HG03280 (cell line): ENCODE measurements at regions not wholly inside any gene's neighbourhood (a gene's known extent, or its start where the extent isn't known, plus 50 kb on each side); places are given as distances from the start of the nearest gene placed in this dataset.

ENCODE experiments used
- ATAC-seq: cut with Tn5 transposase; IDR thresholded peaks from one replicate; pipeline ENCODE4 v1.9.1; 2021; ENCODE audit warnings: mild to moderate bottlenecking, moderate library complexity; ENCODE audit not compliant: unreplicated experiment

DNA sequence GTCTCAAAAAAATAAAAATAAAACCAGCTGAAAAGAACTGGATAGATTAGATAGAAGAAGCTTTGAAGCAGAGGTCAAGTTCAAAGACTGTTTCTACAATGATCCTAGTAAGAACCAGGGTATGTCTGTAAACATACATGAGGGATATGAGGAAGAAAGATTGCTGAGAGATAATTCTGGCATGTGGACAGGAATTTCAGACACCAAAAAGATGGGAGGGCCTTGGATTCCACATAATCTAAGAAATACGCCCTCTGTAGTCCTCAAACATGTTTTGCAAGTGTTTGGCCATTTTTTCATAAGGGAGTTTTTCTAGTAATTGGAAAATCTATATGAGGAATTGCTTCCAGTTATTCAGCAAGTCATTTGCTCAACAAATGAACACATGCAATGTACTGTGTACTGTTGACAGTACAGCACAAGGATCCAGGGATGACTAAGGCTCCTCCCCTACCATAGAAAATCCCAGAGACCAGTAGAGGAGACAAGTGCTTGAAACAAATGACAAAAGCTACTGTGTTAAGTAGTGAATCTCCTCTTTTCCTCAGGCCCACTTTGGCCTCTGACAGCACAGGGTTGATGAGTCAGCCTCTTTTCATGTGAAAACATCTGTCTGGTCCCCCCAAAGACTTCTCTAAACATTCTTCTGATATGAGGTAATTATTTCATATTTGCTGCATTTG lies 795.9 kb downstream of the MAFB start:
- ATAC-seq: no peak

DNA sequence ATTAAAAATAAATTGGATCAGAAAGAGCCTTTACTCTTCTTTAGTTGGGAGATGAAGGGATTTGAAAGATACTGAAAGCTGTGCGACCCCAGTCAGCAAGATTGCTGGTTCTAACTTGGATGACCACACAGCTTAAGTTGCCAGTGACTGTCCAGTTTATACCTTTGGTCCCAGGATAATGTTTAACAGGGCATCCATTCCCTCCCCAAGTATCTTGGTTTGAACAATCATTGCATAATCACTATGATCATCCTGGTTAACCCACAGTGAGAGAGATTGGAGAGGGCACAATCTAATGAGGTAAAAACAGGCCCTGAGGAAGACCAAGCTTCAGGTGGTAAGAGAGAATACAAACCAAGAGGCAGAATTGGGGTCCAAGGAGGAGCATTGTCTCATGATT lies 798.3 kb downstream of the MAFB start:
- ATAC-seq: no peak

DNA sequence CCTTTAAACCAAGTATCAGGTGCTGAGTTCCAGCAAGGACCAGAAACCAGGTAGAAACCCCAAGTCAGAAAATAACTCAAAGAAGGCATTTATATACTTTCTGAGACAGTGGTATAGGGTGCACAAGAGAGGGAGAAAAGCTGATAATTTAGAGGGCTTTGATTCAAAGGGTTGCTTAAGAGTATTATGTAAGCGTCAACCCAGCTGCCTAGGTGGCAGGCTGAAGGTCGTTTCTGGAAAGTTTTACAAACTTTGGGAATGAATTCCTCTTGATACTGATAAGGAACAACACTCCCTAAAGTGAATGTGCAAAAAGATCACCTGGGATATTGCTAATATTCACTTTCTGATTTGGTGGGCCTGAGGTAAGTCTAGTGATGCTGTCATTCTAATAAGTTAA lies 800.7 kb downstream of the MAFB start:
- no peak for ATAC-seq

DNA sequence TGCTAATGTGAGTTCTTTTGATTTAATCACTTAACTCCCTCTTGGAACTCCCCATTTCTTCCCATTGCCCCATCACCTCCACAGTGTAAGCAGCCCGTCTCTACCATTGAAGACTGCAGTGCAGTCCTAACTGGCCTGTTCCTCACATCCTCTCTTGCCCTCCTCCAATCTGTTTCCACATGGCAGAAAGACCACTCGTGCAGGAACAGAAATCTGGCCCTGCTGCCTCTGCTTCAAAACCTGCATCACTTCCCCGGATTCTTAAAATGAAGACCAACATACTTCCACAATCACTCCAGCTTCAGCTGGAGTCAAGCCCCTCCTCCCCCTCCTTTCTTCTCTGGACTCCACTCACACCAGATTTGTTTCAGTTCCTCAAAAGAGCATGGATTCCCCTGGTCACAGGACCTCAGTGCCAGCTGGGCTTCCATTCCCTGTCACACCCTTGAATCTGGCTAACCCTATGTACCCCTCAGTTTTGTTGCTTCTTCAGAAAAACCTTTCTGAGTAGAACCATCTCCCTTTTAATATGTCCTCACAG lies 802.3 kb downstream of the MAFB start:
- no peak for ATAC-seq

DNA sequence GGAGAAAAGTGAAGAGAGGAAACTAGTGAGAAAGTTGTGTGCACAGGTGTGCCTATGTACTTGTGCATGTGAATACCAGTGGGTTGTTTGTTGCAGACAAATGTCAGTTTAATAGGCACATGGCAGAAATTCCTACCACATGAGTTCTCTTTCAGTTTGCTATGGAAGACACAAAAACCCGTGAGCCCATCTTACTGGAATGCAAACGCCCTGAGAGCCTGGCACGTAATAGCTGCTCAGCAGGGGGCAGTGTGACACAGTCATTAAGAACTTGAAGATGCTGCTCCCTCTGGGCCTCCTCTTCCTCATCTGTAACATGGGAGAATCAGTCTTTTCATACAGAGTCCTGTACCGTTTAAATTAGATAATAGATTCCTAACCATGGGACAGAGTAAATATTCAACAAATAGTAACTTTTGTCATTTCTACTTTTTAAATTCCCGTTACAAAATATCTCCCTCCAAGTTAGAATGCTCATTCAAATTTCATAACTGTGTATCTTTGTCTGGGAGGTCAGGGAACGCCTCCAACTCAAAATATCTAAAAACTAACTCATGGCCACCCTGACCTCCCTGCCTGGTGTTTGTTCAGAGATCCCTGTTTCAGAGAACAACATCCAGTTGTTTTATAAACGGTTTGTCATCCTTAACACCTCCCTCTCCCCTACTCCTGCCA lies 802.9 kb downstream of the MAFB start:
- no peak for ATAC-seq

DNA sequence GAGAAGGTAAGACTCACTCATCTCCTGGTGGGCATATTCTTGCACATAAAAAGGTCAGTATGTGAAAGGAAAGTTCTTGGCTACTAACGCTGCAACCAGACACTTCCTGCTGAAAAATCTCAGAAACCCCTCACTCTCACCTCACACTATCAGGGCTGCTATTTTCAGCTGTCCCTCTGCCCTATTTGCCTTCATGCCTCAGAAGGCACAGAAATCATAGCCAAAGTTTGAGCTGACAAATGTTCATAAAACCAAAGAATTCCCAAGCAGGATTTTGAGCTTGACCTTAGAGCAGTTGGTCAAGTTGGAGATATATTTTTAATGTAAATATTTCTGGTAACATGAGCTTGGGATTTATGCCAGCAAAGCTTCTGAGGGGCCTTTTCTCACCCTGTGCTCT lies 806.2 kb downstream of the MAFB start:
- no peak for ATAC-seq

DNA sequence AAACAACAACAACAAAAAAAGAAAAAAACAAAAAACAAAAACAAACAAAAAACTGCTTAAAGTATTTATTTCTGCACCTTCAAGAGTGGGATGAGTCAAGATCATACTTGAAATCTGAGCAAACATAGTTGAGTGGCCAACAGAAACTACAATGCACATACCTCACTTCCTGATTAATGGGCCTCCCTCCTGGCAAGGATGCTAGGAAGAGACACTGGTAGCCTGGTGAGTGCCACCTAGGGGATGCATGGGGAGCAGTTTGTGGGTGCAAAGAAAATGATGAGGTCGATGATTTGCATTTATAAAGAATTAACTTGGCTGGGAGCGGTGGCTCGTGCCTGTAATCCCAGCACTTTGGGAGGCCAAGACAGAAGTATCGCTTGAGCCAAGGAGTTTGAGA lies 808.1 kb downstream of the MAFB start:
- ATAC-seq: no peak

DNA sequence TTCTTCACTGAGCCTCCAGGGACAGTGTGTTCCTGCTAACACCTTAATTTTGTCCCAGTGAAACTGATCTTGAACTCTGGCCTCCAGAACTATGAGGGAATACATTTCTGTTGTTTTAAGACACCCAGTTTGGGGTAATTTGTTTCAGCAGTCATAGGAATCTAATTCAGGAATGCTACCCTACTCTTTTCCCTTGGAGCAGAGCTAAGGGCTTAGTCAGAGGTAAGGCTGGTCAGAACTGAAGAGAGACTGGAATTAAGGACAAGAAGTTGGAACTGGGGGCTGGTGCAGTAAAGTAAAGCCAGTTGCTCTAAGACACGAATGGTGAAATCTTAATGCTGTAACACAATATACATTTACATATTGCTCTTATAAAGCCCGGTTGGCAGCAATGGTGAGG lies 809.7 kb downstream of the MAFB start:
- ATAC-seq: no peak

DNA sequence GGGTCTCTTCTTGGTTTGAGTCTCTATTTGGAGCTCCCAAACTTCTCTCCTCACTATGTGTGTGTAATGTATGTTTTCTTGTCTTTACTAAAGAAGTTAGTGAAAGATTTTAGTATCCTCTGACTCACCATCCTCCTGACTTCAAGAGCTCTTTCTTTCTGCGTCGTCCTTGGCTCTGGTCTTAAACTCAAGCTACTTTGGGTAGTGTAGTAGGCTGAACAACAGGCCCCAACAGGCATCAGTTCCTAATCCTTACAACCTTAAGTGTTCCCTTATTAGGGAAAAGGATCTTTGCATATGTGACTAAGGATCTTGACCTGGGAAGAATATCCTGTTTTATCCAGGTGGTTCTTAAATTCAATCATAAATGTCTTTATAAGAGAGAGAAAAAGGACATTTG lies 810.2 kb downstream of the MAFB start:
- no peak for ATAC-seq

DNA sequence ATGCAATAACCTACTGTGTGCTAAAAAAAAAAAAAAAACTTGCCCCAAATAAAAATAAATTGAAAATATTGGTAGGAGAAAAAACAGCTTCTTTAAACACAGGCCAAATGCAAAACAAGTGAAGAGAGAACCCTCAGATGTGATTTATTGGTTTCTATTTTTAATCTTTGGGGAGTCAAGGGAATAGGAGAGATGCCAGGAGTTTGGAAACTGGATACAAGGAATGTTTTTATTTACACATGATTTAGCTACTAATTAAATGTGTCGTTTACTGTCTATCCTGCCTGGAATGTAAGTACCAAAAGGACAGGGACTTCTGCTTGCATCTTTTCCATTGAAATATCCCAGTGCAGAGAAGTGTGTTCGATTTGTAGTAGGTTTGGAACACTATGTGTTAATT lies 810.7 kb downstream of the MAFB start:
- ATAC-seq: no peak

DNA sequence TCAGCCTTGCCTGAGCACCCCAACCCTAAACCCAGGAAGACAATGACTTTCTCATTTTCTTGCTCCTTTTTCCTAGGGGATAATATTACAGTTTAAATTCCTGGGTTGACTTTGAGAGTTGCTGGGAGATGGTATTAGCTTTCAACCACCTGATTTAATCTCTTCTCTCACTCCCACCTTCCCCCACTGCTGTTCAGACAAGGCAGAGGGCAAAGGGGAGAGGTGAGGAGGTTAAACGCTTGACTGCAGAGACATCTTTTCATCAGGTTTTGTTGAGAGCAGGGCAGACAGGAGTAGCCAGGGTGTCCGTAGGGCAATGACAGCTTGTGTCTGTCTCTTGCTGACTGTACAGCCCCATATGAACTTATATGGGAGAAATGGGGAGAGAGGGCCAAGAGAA lies 811.2 kb downstream of the MAFB start:
- ATAC-seq: no peak

DNA sequence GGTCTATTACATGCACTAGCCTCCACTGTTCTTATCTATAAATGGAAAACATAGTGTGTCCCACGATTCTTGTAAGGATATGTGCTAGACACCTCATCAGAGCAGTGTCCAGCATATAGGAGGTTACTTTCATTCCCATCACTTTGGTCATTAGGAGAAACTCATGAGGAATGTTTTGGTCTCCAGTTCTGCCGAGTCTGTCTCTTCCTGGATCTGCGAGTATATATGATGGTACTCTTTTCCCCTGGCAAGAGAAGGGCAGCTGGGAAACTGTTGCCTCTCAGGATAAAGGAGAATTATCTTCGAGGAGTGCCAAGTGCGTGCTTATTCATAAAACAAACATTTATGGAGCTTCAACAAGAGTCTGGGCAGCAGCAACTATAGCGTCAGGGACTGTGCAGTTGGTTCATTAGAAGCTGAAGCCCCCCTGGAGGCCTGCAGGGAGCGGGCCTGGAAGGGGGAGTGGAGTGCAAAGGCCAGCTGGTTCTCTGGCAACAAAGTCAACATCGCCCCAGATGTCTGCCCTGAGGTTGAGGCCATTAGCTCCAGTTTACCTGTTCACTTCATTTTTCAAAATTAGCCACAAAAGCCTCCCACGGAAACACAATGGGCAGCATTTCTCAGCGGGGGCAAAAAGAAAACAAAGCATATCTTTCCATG lies 811.9 kb downstream of the MAFB start:
- no peak for ATAC-seq

DNA sequence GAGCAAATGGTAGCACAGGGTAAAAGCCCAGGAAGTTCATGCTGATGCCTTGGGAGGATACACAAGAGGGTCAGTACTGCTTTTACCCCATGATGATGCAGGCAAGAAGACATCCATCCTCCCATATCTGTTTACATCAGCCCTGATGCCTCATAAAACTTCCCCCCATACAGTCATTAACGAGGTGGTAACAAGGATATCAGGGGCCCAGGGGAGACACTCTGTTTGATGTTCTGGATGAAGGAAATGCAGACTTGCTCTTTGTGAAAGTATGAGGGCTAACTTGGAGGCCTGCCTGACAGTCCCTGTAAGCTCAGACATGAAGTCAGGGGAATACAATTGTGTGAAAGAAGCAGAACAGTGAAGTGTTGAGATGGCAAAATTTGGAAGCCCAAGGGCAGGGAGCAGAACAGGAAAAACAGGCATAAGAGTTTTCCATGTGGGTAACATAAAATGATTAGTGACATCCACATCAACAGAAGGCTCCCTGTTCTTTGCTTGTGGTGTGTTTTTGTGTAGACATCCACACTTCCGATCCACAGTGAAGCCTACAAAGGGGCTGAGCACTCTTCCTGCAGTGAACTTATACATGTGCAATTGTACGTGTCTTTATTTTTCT lies 813.4 kb downstream of the MAFB start:
- ATAC-seq: no peak

DNA sequence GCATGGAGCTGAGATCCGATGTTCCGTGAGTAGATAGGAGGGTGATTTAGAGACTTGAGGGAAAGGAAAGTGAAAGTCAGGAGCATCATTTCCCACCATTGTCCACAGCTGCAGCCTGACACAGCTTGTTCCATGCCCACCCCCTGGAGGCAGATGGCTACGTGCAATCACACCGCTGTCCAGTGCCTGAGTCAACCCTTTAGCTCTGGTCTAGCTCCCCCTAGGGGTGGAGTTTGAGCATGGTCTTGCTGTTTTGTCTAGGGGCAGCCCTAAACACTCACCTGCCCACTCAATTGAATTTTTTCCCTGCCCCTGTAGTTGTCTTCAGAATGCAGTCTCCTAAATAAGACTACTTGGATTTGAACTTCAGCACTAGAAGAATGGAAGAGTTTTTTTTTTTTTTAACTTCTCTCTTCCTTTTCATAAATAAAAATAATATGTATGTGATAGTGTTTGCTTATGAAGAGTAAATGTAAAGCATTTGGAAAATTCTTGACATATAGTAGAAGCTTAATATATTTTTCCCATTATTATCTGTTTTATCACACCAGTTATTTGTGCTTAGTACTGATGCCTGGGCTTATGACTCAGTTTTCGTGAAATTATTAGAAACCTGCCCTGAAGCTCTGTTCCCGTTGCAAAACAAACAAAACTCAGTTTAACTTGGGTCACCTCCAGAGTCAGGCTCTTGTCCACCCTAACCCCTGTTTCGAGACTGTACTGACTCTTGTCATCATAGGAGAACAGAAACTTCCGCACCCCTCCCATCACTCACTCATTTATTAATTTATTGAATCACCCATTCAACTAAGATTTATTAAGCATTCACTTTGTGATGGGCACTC lies 814.8 kb downstream of the MAFB start:
- peak; percentile 79 for ATAC-seq

DNA sequence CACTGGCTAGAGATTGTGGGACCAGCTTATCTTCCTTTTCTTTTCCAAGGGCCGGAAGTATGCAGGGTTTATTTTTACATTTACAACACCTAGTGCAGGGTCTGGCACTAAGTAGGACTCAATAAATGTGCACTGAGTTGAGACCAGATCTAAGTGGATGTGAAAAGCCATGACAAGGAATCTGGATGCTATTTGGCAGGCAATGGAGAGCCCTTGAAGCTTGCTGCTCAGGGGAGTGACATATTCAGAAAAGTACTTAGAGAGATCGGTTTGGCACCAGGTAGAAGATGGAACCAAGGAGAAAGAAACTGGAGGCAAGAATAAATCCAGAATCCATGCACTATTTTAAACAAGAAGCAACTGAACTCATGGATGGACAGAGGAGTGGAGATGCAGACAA lies 815.8 kb downstream of the MAFB start:
- no peak for ATAC-seq

DNA sequence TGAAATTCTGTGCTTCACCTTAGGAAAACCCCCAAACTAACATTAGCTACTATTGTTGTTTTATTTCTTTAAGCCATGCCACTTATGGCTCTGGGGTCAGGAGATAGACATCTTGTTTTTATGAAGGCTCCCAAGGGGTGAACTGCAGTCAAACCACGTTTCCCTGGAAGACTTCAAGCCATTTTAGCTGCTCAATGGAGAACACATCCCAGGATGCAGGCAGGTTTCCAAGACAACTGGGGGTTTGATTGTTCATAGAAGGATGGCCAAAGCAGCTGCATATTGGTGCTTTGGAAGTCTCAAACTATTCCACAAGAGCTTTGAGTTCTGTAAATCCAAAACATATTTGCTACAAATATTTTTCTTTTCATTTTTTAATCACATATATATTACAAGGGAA lies 818.0 kb downstream of the MAFB start:
- no peak for ATAC-seq

DNA sequence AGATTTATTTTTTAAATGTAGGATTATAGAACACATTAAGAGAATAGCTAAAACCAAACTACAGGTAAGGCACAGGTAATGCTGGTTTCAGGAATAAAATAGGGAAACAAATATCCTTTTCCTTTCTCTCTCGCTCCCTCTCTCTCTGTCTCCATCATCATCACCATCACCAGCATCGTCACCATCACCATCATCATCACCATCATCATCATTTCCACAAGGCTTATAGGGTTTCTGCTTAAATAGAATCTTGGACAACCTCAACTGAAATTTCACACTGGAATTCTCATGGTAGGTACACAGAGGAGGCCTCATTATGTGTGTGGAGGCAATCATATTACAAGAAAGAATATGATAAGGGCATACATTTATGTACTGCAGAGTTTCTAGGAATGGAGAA lies 823.6 kb downstream of the MAFB start:
- ATAC-seq: no peak

DNA sequence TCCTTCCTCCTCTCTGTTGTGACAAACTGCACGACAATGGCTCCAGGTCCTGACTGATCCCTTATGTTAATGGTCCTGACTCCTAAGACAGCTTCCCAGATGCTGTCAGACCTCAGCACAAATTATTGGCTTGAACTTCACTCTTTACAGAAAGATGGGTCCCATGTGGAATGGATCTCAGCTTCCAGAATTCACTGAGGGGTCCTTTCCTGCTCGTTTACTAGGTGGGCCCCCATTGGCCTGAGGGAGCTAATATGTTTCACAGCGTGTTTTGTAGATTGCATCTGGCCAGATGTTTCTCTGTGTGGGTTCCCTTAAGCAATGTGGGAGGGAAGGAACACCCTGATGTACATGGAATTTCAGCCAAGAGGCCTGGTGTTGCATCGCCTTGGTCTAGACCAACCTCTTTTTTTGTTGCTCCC lies 826.6 kb downstream of the MAFB start:
- no peak for ATAC-seq

DNA sequence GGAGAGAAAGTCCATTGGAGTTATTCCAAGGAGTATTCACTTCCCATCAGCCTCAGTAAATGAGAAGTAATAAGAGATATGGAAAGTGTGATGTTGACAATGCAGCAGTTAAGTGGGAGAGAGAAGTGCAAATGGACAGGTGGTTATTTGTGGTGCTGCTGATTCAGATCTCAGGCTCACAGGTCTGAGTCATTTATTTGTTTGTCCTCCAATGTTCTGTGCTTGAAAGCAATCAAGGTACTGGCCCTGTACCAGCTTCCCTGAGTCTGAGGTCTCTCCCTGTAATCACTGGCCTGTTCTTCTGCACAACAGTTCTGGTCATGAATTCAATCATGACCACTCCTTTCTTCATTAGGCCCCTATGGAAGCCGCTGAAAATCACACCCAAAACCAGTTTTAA lies 827.7 kb downstream of the MAFB start:
- no peak for ATAC-seq

DNA sequence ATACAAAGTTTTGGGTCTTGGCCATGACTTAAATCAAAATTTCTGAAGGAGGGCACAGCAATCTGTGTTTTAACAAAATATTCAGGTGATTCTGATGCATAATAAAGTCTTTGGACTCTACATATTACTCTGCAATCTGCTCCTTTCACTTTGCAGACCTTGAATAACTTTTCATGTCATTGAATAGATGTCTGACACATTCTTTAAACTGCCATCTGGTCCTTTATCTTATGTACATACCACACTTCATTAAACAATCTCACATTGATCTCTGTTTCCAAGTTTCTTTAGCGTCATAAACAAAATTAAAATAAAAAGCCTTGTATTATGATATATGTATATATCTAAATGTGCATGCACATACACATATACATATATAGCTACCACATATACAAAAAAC lies 831.2 kb downstream of the MAFB start:
- no peak for ATAC-seq

DNA sequence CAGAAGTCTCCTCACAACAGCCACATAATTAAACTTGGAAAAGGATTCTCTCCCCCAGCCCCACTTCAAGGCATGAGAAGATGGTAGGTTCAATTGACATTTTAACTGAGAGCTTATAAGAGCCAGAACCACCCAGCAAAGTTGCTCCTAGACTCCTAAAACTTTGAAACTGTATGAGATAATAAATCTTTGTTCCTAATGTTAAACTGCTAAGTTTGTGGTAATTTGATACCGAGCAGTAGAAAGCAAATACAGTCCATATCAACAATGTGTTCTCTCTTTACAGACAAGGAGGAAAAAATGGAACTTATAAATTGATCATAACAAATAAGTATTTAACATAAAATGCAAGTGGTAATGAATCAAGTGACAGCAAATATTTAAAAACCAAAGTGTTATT lies 831.8 kb downstream of the MAFB start:
- no peak for ATAC-seq
